HEK293 (cell line): ENCODE measurements at regions not wholly inside any gene's neighbourhood (a gene's known extent, or its start where the extent isn't known, plus 50 kb on each side); places are given as distances from the start of the nearest gene placed in this dataset.

Experiments
- CTCF ChIP-seq: fragments of 450-650 bp; formaldehyde crosslinking; IDR thresholded peaks from 2 replicates; pipeline ENCODE4 v1.5.1; 2016; ENCODE audit warnings: missing biosample characterization, missing genetic modification characterization
- IKZF3 ChIP-seq: fragments of 450-650 bp; IDR thresholded peaks from 2 replicates; pipeline ENCODE4 v1.5.0; 2018; ENCODE audit warnings: missing biosample characterization, mild to moderate bottlenecking, missing genetic modification characterization, moderate library complexity
- ZBTB1 ChIP-seq: fragments of 450-650 bp; formaldehyde crosslinking; IDR thresholded peaks from 2 replicates; pipeline ENCODE4 v1.5.1; 2016; ENCODE audit warnings: missing biosample characterization, missing genetic modification characterization
- ZNF302 ChIP-seq: fragments of 450-650 bp; formaldehyde crosslinking; IDR thresholded peaks from 2 replicates; pipeline ENCODE4 v1.5.1; 2016; ENCODE audit warnings: missing biosample characterization, missing genetic modification characterization, low read depth
- ZNF639 ChIP-seq: fragments of 450-650 bp; formaldehyde crosslinking; IDR thresholded peaks from 2 replicates; pipeline ENCODE4 v1.5.1; 2016; ENCODE audit warnings: missing biosample characterization, missing genetic modification characterization

- no peak for TF ChIP-seq ZBTB1 (tag by site-specific recombination)
- no peak for TF ChIP-seq CTCF
- no peak for TF ChIP-seq IKZF3
- no peak for TF ChIP-seq ZNF639 (tag by site-specific recombination)
- TF ChIP-seq ZNF302, result no peak
Observed at GRCh38 chr2:236887531-236887930, 198.2 kb upstream of the COPS8 start.
